Left colon (tissue), 2 donors: ENCODE measurements at regions not wholly inside any gene's neighbourhood (a gene's known extent, or its start where the extent isn't known, plus 50 kb on each side); places are given as distances from the start of the nearest gene placed in this dataset.

Experiments
- ATAC-seq: fragments of 200-7000 bp; cut with Tn5 transposase; one replicate; pipeline ENCODE4 v1.9.1; 2020; ENCODE audit warnings: mild to moderate bottlenecking, moderate library complexity
- DNase-seq, 2 donors: peaks; one replicate each; pipeline ENCODE4 v3.0.0-alpha.2; 2020
- intact Hi-C, 2 donors: fragments of 100-400 bp; cut with DNase I in 1 of 2; cut with micrococcal nuclease in 1 of 2; formaldehyde crosslinking; loops; one replicate each; pipeline versions ENCODE4 v1.11.2 to v1.14.0; 2022; cut with DNase I, micrococcal nuclease
- donor health status: DM: no; HTN: no; CAD: no.
- donor health status: DM: yes; HTN: yes; CAD: no.

GRCh38 chr13:111943229-111943795, 123.6 kb upstream of the SOX1 start:
- DNase-seq, result no peak
- intact Hi-C loops, result no loop called here
- ATAC-seq, result no peak

GRCh38 chr13:111944171-111944583, 122.8 kb upstream of the SOX1 start:
- intact Hi-C loops, result no loop called here
- ATAC-seq, result no peak
- DNase-seq, result no peak

GRCh38 chr13:111945086-111945485, 121.9 kb upstream of the SOX1 start:
- no peak for DNase-seq
- intact Hi-C loops, result no loop called here
- no peak for ATAC-seq

- no peak for ATAC-seq
- intact Hi-C loops, result no loop called here
- DNase-seq, result no peak
These were observed 120.7 kb upstream of the SOX1 start for GRCh38 chr13:111946214-111946613.

GRCh38 chr13:111947026-111947810, 119.7 kb upstream of the SOX1 start:
- intact Hi-C loops, result no loop called here
- DNase-seq (no peak), ATAC-seq (no peak)

- ATAC-seq, result no peak
- no peak for DNase-seq
- intact Hi-C loops, result no loop called here
These were observed 119.1 kb upstream of the SOX1 start for GRCh38 chr13:111947876-111948275.

GRCh38 chr13:111948281-111948680, 118.7 kb upstream of the SOX1 start:
- ATAC-seq (no peak), DNase-seq (no peak)
- intact Hi-C loops, result no loop called here

- ATAC-seq (no peak), DNase-seq (no peak)
- intact Hi-C loops, result no loop called here
These were observed 118.1 kb upstream of the SOX1 start for GRCh38 chr13:111948811-111949210.

- intact Hi-C loops, result no loop called here
- ATAC-seq, result no peak
- no peak for DNase-seq
These were observed 117.6 kb upstream of the SOX1 start for GRCh38 chr13:111949311-111949710.

- intact Hi-C loops, result no loop called here
- DNase-seq, result no peak
These were observed 116.3 kb upstream of the SOX1 start for GRCh38 chr13:111950697-111951096.

GRCh38 chr13:111952032-111952431, 114.9 kb upstream of the SOX1 start:
- no peak for DNase-seq
- no peak for ATAC-seq
- intact Hi-C loops, result no loop called here

More at GRCh38 chr13:111950697-111951096, 116.3 kb upstream of the SOX1 start:
- no peak for ATAC-seq

- DNase-seq, result no peak
- intact Hi-C loops, result no loop called here
- ATAC-seq, result no peak
These were observed 114.1 kb upstream of the SOX1 start for GRCh38 chr13:111952814-111953213.

- ATAC-seq, result no peak
- intact Hi-C loops, result no loop called here
These were observed 113.3 kb upstream of the SOX1 start for GRCh38 chr13:111953546-111954178.

GRCh38 chr13:111954661-111955411, 112.1 kb upstream of the SOX1 start:
- no peak for DNase-seq
- ATAC-seq, result no peak
- intact Hi-C loops, result no loop called here

More at GRCh38 chr13:111953546-111954178, 113.3 kb upstream of the SOX1 start:
- DNase-seq, result no peak

- intact Hi-C loops, result no loop called here
- no peak for DNase-seq
- no peak for ATAC-seq
These were observed 111.4 kb upstream of the SOX1 start for GRCh38 chr13:111955412-111956065.

GRCh38 chr13:111956261-111957151, 110.4 kb upstream of the SOX1 start:
- ATAC-seq (no peak), DNase-seq (no peak)
- intact Hi-C loops, result no loop called here

GRCh38 chr13:111957913-111958450, 109.0 kb upstream of the SOX1 start:
- no peak for DNase-seq
- no peak for ATAC-seq
- intact Hi-C loops, result no loop called here
